ENCODE measurements at regions not wholly inside any gene's neighbourhood (a gene's known extent, or its start where the extent isn't known, plus 50 kb on each side); places are given as distances from the start of the nearest gene placed in this dataset.

DNA sequence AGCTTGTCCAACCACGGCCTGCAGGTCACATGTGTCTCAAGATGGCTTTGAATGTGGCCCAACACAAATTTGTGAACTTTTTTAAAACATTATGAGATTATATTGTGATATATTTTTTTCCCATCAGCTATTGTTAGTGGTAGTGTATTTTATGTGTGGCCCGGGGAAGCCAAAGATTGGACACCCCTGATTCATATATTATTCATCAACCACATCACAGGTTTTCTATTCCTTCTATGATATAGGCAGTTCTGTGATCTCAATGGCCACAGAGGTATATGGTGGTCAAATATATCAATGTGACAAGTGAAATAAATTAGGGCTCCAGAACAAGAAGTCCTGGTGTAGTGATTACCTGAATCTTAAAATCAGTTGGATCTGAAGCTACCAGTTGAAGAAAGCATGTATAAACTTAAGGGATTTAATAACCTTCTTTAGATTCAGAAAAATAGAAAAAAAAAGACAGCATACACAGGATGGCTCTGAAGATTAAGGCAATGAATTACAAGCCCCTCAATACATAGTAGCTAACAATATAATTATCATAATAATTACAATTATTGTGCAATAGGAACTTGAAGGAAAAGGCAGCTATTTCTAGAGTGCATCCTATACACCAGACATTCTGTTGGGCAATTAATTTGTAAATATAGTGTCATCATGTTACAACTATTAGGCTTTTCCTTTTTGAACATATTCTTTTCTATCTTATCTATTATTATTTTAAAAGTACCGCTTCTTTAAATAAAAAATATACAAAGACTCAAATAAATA lies 530.4 kb upstream of the PTPRD start:
- TF ChIP-seq EZH2 (IDR thresholded peaks at IDR 0.05; ENCODE audit: borderline replicate concordance, low read depth, low read length, severe bottlenecking): no peak
- TF ChIP-seq, protein P1, sequence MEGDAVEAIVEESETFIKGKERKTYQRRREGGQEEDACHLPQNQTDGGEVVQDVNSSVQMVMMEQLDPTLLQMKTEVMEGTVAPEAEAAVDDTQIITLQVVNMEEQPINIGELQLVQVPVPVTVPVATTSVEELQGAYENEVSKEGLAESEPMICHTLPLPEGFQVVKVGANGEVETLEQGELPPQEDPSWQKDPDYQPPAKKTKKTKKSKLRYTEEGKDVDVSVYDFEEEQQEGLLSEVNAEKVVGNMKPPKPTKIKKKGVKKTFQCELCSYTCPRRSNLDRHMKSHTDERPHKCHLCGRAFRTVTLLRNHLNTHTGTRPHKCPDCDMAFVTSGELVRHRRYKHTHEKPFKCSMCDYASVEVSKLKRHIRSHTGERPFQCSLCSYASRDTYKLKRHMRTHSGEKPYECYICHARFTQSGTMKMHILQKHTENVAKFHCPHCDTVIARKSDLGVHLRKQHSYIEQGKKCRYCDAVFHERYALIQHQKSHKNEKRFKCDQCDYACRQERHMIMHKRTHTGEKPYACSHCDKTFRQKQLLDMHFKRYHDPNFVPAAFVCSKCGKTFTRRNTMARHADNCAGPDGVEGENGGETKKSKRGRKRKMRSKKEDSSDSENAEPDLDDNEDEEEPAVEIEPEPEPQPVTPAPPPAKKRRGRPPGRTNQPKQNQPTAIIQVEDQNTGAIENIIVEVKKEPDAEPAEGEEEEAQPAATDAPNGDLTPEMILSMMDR (IDR thresholded peaks at IDR 0.05; ENCODE audit: borderline replicate concordance, extremely low read depth, low read length, poor library complexity, severe bottlenecking): no peak
